ENCODE measurements at regions not wholly inside any gene's neighbourhood (a gene's known extent, or its start where the extent isn't known, plus 50 kb on each side); places are given as distances from the start of the nearest gene placed in this dataset.

- TF ChIP-seq CTCF (CRISPR knock-in tag; IDR thresholded peaks at IDR 0.05) (no peak), SIN3A (IDR thresholded peaks at IDR 0.05; ENCODE audit: borderline replicate concordance, low read depth, low read length) (no peak), POLR2AphosphoS5 (IDR thresholded peaks at IDR 0.05; ENCODE audit: low read depth, low read length) (no peak), POGK (CRISPR knock-in tag; conservative IDR thresholded peaks at IDR 0.05) (no peak), PHB2 (IDR thresholded peaks at IDR 0.05; ENCODE audit: partially characterized antibody) (no peak), HNRNPUL1 (IDR thresholded peaks at IDR 0.05; ENCODE audit: low read depth, low read length) (no peak), ZNF484 (CRISPR knock-in tag; IDR thresholded peaks at IDR 0.05; ENCODE audit: borderline replicate concordance, low read depth) (no peak), MLXIP (CRISPR knock-in tag; IDR thresholded peaks at IDR 0.05; ENCODE audit: borderline replicate concordance) (no peak), SMAD3 (CRISPR knock-in tag; IDR thresholded peaks at IDR 0.05) (no peak)
These were observed 144.7 kb downstream of the BARHL2 start for GRCh38 chr1:90572446-90572845.

Data from HepG2 (cell line).